PC-3 (cell line): ENCODE measurements at regions not wholly inside any gene's neighbourhood (a gene's known extent, or its start where the extent isn't known, plus 50 kb on each side); places are given as distances from the start of the nearest gene placed in this dataset.

Source experiments
- ATAC-seq: fragments of 200-7000 bp; cut with Tn5 transposase; 2 replicates; pipeline ENCODE4 v1.9.1; 2020; ENCODE audit warnings: mild to moderate bottlenecking, moderate library complexity
- BruUV-seq: library from RNA; stranded (reverse); fragments of 400-500 nt; replicated peaks from 2 replicates; lab custom pipeline; 2021; lab: Mats Ljungman, UMichigan
- CTCF ChIA-PET: fragments of 300-600 bp; sonication (Branson Sonifier 250); formaldehyde crosslinking; loops from one replicate; lab custom pipeline; 2022; ENCODE audit warnings: antibody characterized with exemption; lab: Charles Lee
- POLR2A ChIA-PET: fragments of 300-600 bp; sonication (Branson Sonifier 250); formaldehyde crosslinking; loops from one replicate; lab custom pipeline; 2022; ENCODE audit warnings: antibody characterized with exemption; ENCODE audit not compliant: unreplicated experiment; lab: Charles Lee
- DNase-seq: peaks from one replicate; pipeline ENCODE4 v3.0.0-alpha.2; 2015
- H2AFZ ChIP-seq: fragments of 300-600 bp; sonication (generic); 2 replicates; pipeline ENCODE4 v1.6.0; 2016; ENCODE audit warnings: antibody characterized with exemption, low read length
- H3F3A ChIP-seq: fragments of 300-600 bp; sonication (generic); one replicate; pipeline ENCODE4 v1.6.0; 2017; ENCODE audit warnings: antibody characterized with exemption, low read length, control low read depth, mild to moderate bottlenecking; ENCODE audit not compliant: unreplicated experiment
- H3K27ac ChIP-seq: fragments of 300-600 bp; sonication (generic); 2 replicates; pipeline ENCODE4 v1.5.1; 2016; ENCODE audit warnings: mild to moderate bottlenecking, low read length
- H3K27me3 ChIP-seq: fragments of 300-600 bp; sonication (generic); 2 replicates; pipeline ENCODE4 v1.6.1; 2016; ENCODE audit warnings: low read length, mixed read lengths
- H3K36me3 ChIP-seq: fragments of 300-600 bp; sonication (generic); 2 replicates; pipeline ENCODE4 v1.6.1; 2016; ENCODE audit warnings: low read depth, mixed run types, low read length, mixed read lengths
- H3K4me1 ChIP-seq: fragments of 300-600 bp; sonication (generic); 2 replicates; pipeline ENCODE4 v1.5.1; 2016; ENCODE audit warnings: low read length; ENCODE audit not compliant: insufficient read depth
- H3K4me2 ChIP-seq: fragments of 300-600 bp; sonication (generic); 2 replicates; pipeline ENCODE4 v1.6.0; 2016; ENCODE audit warnings: low read length
- H3K4me3 ChIP-seq: fragments of 300-600 bp; sonication (generic); 2 replicates; pipeline ENCODE4 v1.5.1; 2016; ENCODE audit warnings: mild to moderate bottlenecking, low read length, mixed read lengths
- H3K79me2 ChIP-seq: fragments of 300-600 bp; sonication (generic); 2 replicates; pipeline ENCODE4 v1.6.1; 2017; ENCODE audit warnings: low read length, mixed read lengths
- H3K9ac ChIP-seq: fragments of 300-600 bp; sonication (generic); 2 replicates; pipeline ENCODE4 v1.6.0; 2016; ENCODE audit warnings: mild to moderate bottlenecking, low read length
- H3K9me2 ChIP-seq: fragments of 300-600 bp; sonication (generic); replicated peaks from 2 replicates; pipeline ENCODE4 v1.6.1; 2016; ENCODE audit warnings: mixed run types, low read length, mixed read lengths
- H3K9me3 ChIP-seq: fragments of 300-600 bp; sonication (generic); 2 replicates; pipeline ENCODE4 v1.6.1; 2016; ENCODE audit warnings: low read length, mixed read lengths
- H4K20me1 ChIP-seq: fragments of 300-600 bp; sonication (generic); 2 replicates; pipeline ENCODE4 v1.6.1; 2016; ENCODE audit warnings: low read length, mixed read lengths
- EZH2 ChIP-seq: fragments of 300-600 bp; sonication (generic); IDR thresholded peaks from one replicate; pipeline ENCODE4 v1.6.1; 2017; ENCODE audit warnings: antibody characterized with exemption, mild to moderate bottlenecking, low read length; ENCODE audit not compliant: unreplicated experiment
- EZH2phosphoT487 ChIP-seq: fragments of 300-600 bp; sonication (generic); IDR thresholded peaks from 2 replicates; pipeline ENCODE4 v1.6.1; 2018; ENCODE audit warnings: mild to moderate bottlenecking, antibody characterized with exemption, low read length, borderline replicate concordance
- intact Hi-C: fragments of 100-400 bp; cut with micrococcal nuclease; formaldehyde crosslinking; loops from 2 replicates; pipeline ENCODE4 v1.9.0; 2023
- TF ChIP-seq, protein P1 (sequence below): fragments of 300-600 bp; sonication (generic); conservative IDR thresholded peaks from 2 replicates; pipeline ENCODE4 v1.5.1; 2017; ENCODE audit warnings: antibody characterized with exemption, low read depth, mild to moderate bottlenecking, low read length

DNA sequence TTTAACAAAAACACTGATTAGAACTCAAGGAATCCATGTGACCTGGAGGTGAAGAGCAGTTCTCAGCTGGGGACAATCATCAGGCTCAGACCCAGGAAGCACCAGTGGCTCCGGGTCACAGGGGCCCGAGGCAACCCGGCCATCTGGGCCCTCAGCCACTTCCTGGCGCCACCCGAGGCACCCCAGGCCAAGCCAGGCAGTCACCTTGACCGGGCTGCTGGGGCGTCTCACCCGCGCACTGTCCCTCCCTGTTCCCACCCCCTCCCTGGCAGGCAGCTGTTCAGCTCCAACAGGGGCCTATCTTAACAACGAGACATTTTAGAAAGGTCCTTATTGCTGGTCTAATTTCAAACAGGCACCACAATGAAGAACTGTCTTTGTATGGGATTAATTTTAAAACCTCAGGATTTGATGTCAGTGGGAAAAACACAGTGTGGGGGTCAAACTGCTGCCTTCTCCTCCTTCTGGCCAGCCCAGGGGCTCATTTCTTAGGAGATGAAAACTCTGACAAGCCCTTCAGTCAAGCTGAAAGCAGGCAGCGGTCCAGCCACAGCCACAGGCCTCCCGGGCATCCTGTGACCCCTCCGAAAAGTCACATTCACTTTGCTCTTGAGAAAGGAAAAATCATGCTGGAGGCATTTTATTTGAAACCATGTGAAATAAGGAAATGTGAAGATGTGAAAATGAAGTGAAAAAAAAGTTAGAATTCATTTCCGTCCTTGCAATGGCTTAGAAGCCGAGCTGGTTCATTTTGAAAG, 83.3 kb downstream of the KCTD15 start:
- no peaks in the 10 kb centered on the region for H4K20me1 ChIP-seq
- CTCF ChIA-PET: no interaction called here
- intact Hi-C loops: no loop called here
- H3K36me3 ChIP-seq: no peaks in the 10 kb centered on the region
- no peaks in the 10 kb centered on the region for H3K9me3 ChIP-seq
- no peaks in the 10 kb centered on the region for H3F3A ChIP-seq
- no peaks in the 10 kb centered on the region for H3K4me1 ChIP-seq
- POLR2A ChIA-PET: no interaction called here
- DNase-seq (no peak), ATAC-seq (no peak)
- H3K4me2 ChIP-seq: no peak overlapping the region
- H3K4me3 ChIP-seq: no peak overlapping the region
- H3K9me2 ChIP-seq: no peaks in the 10 kb centered on the region
- no TSS peak for BruUV-seq
- H3K27ac ChIP-seq: no peak overlapping the region
- no peak overlapping the region for H3K9ac ChIP-seq
- TF ChIP-seq EZH2 (no peak), EZH2phosphoT487 (no peak)
- TF ChIP-seq, protein P1, sequence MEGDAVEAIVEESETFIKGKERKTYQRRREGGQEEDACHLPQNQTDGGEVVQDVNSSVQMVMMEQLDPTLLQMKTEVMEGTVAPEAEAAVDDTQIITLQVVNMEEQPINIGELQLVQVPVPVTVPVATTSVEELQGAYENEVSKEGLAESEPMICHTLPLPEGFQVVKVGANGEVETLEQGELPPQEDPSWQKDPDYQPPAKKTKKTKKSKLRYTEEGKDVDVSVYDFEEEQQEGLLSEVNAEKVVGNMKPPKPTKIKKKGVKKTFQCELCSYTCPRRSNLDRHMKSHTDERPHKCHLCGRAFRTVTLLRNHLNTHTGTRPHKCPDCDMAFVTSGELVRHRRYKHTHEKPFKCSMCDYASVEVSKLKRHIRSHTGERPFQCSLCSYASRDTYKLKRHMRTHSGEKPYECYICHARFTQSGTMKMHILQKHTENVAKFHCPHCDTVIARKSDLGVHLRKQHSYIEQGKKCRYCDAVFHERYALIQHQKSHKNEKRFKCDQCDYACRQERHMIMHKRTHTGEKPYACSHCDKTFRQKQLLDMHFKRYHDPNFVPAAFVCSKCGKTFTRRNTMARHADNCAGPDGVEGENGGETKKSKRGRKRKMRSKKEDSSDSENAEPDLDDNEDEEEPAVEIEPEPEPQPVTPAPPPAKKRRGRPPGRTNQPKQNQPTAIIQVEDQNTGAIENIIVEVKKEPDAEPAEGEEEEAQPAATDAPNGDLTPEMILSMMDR: no peak
- H3K79me2 ChIP-seq: no peaks in the 10 kb centered on the region
- no peaks in the 10 kb centered on the region for H3K27me3 ChIP-seq
- no peak overlapping the region for H2AFZ ChIP-seq

DNA sequence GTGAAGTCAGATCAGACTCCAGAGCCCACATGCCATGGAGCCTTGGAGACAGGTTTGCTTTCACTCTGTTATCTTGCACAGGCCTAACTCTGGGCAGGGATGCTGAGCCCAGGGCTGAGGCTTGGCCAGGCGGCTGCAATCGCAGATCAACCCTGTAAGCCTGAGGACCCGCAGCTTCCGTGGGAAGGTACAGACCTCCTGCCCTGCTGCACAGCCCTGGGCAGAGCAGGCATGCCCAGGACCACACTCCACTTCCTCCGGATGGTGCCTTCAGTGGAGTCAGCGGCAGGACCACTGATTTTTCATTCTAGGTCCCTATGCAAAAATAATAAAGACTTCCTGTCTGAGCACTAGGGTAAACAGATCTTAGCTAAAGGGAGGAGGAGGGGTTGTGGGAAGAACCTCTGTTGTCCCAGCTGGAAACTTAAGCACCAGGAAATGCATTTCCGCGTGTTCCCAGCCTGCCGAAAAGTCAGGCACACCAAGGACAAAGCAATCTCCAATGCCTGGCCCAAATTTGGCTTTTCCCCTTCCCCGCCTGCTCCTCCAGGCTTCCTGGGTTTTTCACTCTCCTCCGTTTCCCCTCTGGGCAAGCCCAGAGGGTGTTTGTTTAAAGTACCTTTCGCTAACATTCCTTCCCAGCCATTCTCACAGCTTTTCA, 87.3 kb downstream of the KCTD15 start:
- peak; percentile 18; the same call in 1 of the 2 replicates for ATAC-seq
- no TSS peak for BruUV-seq
- ChIA-PET POLR2A (no interaction called here), CTCF (no interaction called here)
- Histone ChIP-seq H3F3A (no peaks in the 10 kb centered on the region), H2AFZ (peak overlapping the region; percentile 68), H3K9ac (no peak overlapping the region), H3K27ac (no peak overlapping the region), H3K9me2 (no peaks in the 10 kb centered on the region), H3K4me1 (no peaks in the 10 kb centered on the region), H3K4me2 (peak overlapping the region; percentile 28), H3K36me3 (no peaks in the 10 kb centered on the region), H3K79me2 (no peaks in the 10 kb centered on the region), H3K9me3 (no peaks in the 10 kb centered on the region), H3K27me3 (no peaks in the 10 kb centered on the region), H4K20me1 (no peaks in the 10 kb centered on the region), H3K4me3 (no peak overlapping the region; the same call in 1 of the 2 replicates)
- peak; percentile 3 for DNase-seq
- intact Hi-C loops: no loop called here
- TF ChIP-seq, protein P1: no peak
- TF ChIP-seq EZH2phosphoT487: no peak
- TF ChIP-seq EZH2: no peak

DNA sequence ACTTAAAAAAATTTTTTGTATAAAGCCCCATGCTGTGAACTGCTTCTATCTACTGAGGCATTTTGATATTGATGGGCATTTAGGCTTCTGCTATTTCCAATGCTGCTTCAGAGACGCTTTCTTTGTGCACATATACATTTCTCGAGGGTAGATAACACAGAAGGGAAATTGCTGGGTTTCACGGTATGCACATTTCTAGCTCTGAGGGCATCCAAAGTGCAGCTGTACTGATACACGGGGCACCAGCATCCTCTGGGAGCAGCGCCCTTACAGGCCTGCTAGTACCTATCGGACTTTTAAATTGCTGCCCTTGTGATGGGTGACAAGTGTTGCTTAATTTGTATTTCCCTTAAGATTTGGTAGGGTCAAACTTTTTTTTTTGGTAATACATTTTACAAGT, 88.6 kb downstream of the KCTD15 start:
- ATAC-seq (no peak), DNase-seq (no peak)
- TF ChIP-seq, protein P1: no peak
- TF ChIP-seq EZH2phosphoT487: no peak
- no peak for TF ChIP-seq EZH2
- Histone ChIP-seq H3K4me3 (no peak overlapping the region), H3K27me3 (no peaks in the 10 kb centered on the region), H2AFZ (no peak overlapping the region), H3K9me3 (no peaks in the 10 kb centered on the region), H4K20me1 (no peaks in the 10 kb centered on the region), H3K4me2 (no peak overlapping the region), H3K9ac (no peak overlapping the region), H3K27ac (no peak overlapping the region), H3K9me2 (no peaks in the 10 kb centered on the region), H3K79me2 (no peaks in the 10 kb centered on the region), H3K4me1 (no peaks in the 10 kb centered on the region), H3F3A (no peaks in the 10 kb centered on the region), H3K36me3 (no peaks in the 10 kb centered on the region)
- intact Hi-C loops: no loop called here
- POLR2A ChIA-PET: no interaction called here
- CTCF ChIA-PET: no interaction called here
- BruUV-seq: no TSS peak
